Nephron (organoid): ENCODE measurements at regions not wholly inside any gene's neighbourhood (a gene's known extent, or its start where the extent isn't known, plus 50 kb on each side); places are given as distances from the start of the nearest gene placed in this dataset.
A peak's percentile ranks its signal among the peaks of the same experiment; 100 is the strongest.
"Not testable (repeated sequence)": the region's sequence is repeated elsewhere in the genome, so short reads cannot be mapped to it uniquely, and the experiment has no call there.

Experiments used
- H3K27ac Mint-ChIP-seq, 3 experiments: 2 replicates each; pipeline ENCODE4 v1.8.0; 2020; ENCODE audit warnings: mixed read lengths in 3 of 3, mild to moderate bottlenecking in 2 of 3, moderate library complexity in 1 of 3
- H3K27me3 Mint-ChIP-seq: 2 replicates; pipeline ENCODE4 v1.8.0; 2021; ENCODE audit warnings: low read depth, mild to moderate bottlenecking, moderate library complexity, mixed read lengths
- H3K36me3 Mint-ChIP-seq: 2 replicates; pipeline ENCODE4 v1.8.0; 2020; ENCODE audit warnings: low read depth, mixed read lengths
- H3K4me1 Mint-ChIP-seq: 2 replicates; pipeline ENCODE4 v1.8.0; 2020; ENCODE audit warnings: mixed read lengths
- H3K4me3 Mint-ChIP-seq, 3 experiments: 2 replicates each; pipeline ENCODE4 v1.8.0; 2020; ENCODE audit warnings: mild to moderate bottlenecking in 3 of 3, mixed read lengths in 3 of 3, moderate library complexity in 2 of 3
- H3K9me3 Mint-ChIP-seq: 2 replicates; pipeline ENCODE4 v1.8.0; 2020; ENCODE audit warnings: mixed read lengths
- CTCF ChIP-seq, 3 experiments: fragments of 200-600 bp; sonication (generic); IDR thresholded peaks; one replicate each; pipeline ENCODE4 v1.5.0; 2021; ENCODE audit warnings: antibody characterized with exemption in 3 of 3; ENCODE audit not compliant: unreplicated experiment in 3 of 3

DNA sequence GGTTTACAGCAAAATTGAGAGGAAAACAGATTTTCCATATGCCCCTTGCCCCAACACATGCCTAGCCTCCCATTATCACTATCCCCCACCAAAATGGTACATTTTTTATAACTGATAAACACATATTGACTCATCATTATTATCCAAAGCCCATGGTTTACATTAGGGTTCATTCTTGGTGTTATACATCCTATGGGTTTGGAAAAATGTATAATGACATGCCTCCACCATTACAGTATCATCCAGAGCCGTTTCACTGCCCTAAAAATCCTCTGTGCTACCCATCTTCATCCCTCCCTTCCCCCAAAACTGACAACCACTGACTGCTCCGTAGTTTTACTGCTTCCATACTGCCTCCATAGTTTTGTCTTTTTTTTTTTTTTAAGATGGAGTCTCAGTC, 111.1 kb downstream of the ACTL7B start:
- Mint-ChIP-seq H3K27me3 (peaks cover 3% of the 10 kb centered on the region), H3K36me3 (no peaks in the 10 kb centered on the region), H3K9me3 (no peaks in the 10 kb centered on the region), H3K27ac (peak overlapping the region in 1 of 3 experiments; percentile 44), H3K4me3 (no peak overlapping the region), H3K4me1 (peaks cover 28% of the 10 kb centered on the region)
- TF ChIP-seq CTCF (IDR thresholded peaks at IDR 0.05; ENCODE audit: unreplicated experiment in 3 of 3), result no peak

DNA sequence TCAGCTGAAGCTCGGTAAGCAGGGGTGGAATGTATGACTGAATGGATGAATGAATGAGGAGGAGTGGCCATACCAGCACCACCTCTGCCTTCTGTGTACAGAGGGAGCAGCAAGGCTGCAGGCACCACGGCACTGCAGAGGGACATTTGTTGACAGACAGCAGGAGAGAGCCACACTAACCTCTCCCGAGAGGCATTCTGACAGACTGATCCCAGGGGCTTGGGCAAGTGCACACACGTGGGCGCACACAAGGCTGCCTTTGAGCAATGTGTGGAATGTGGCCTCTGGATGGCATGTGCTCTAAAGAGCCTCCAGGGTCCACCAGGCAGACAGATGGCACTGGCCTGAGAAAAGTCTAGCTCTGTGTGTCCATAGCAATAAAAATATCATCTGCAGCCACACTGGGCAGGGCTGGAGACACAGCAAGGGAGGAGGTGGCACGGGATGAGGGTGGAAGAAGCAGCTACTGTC, 111.8 kb downstream of the ACTL7B start:
- peak overlapping the region in 1 of 3 experiments; percentile 46 for H3K4me3 Mint-ChIP-seq
- no peaks in the 10 kb centered on the region for H3K36me3 Mint-ChIP-seq
- peaks cover 28% of the 10 kb centered on the region for H3K4me1 Mint-ChIP-seq
- no peak for TF ChIP-seq CTCF (IDR thresholded peaks at IDR 0.05; ENCODE audit: unreplicated experiment in 3 of 3)
- H3K27me3 Mint-ChIP-seq, result peaks cover 3% of the 10 kb centered on the region
- no peaks in the 10 kb centered on the region for H3K9me3 Mint-ChIP-seq
- H3K27ac Mint-ChIP-seq, result peak overlapping the region in 1 of 3 experiments; percentile 19

DNA sequence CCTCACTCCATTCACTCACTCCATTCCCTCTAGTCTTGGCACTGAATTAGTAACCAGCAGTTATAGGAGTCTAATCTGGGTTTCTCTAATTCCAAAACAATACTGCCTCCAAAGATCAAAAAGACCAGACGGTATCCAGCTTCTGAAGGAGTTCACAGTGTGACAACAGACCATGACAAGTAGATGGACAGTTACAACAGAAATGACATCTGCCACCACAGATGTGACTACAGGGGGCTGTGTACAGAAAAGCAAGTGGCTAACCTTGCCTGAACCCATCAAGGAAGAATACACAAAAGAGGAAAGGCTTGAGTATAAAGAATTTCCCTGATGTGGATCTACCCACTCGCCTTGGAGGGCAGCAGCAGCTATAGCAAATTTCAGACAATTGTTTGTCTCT, 112.4 kb downstream of the ACTL7B start:
- Mint-ChIP-seq H3K27ac (peak overlapping the region in 1 of 3 experiments; percentile 19), H3K4me1 (peaks cover 28% of the 10 kb centered on the region), H3K36me3 (no peaks in the 10 kb centered on the region), H3K27me3 (peaks cover 3% of the 10 kb centered on the region), H3K9me3 (no peaks in the 10 kb centered on the region), H3K4me3 (no peak overlapping the region)
- TF ChIP-seq CTCF (IDR thresholded peaks at IDR 0.05; ENCODE audit: unreplicated experiment in 3 of 3), result no peak

DNA sequence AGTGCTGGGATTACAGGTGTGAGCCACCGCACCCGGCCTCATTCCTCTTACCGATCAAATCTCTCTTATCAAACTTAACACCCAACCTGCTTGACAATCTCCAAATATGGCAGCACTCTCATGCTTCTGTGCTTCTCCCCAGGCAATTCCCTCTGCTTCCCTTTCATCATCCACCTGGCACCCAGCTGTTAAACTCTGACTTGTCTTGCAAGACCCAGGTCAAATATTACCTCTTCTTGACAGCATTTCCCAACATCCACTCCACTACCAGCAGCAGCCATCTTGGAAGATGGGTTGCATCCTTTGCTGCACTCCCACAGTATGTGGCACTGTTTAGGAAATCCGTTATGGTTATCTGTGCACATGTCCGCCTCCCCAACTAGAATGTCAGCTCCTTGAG, 113.6 kb downstream of the ACTL7B start:
- H3K4me3 Mint-ChIP-seq, result no peak overlapping the region
- H3K27ac Mint-ChIP-seq, result no peak overlapping the region
- H3K27me3 Mint-ChIP-seq, result peaks cover 3% of the 10 kb centered on the region
- H3K9me3 Mint-ChIP-seq, result peaks cover 1% of the 10 kb centered on the region
- peaks cover 28% of the 10 kb centered on the region for H3K4me1 Mint-ChIP-seq
- TF ChIP-seq CTCF (IDR thresholded peaks at IDR 0.05; ENCODE audit: unreplicated experiment in 3 of 3), result no peak
- no peaks in the 10 kb centered on the region for H3K36me3 Mint-ChIP-seq

DNA sequence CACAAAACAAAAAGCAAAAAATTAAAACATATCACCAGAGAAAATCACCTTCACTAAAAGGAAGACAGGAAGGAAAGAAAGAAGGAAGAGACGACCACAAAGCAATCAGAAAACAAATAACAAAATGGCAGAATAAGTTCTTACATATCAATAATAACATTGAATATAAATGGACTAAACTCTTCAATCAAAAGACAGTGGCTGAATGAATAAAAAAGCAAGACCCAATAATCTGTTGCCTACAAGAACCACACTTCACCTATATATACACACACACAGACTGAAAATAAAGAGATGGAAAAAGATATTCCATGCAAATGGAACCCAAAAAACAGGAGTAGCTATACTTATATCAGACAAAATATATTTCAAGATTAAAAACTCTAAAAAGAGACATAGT, 124.5 kb downstream of the ACTL7B start:
- H3K27ac Mint-ChIP-seq, H3K36me3 Mint-ChIP-seq, H3K27me3 Mint-ChIP-seq, H3K4me1 Mint-ChIP-seq, H3K4me3 Mint-ChIP-seq: not testable (repeated sequence)
- peaks cover 29% of the 10 kb centered on the region for H3K9me3 Mint-ChIP-seq

GRCh38 chr9:108727580-108728111, 128.1 kb downstream of the ACTL7B start:
- Mint-ChIP-seq H3K4me3 (no peak overlapping the region), H3K27ac (no peak overlapping the region), H3K27me3 (peaks cover 8% of the 10 kb centered on the region), H3K9me3 (peaks cover 15% of the 10 kb centered on the region), H3K36me3 (no peaks in the 10 kb centered on the region), H3K4me1 (peaks cover 8% of the 10 kb centered on the region)
- no peak for TF ChIP-seq CTCF (IDR thresholded peaks at IDR 0.05; ENCODE audit: unreplicated experiment in 3 of 3)
